PFSK-1 (cell line): ENCODE measurements at regions not wholly inside any gene's neighbourhood (a gene's known extent, or its start where the extent isn't known, plus 50 kb on each side); places are given as distances from the start of the nearest gene placed in this dataset.

Experiments
- FOXP2 ChIP-seq: optimal IDR thresholded peaks from 2 replicates; pipeline ENCODE3; 2011; ENCODE audit warnings: borderline replicate concordance, control low read depth, inconsistent platforms; ENCODE audit not compliant: insufficient read depth; ENCODE audit errors: extremely low read length, extremely low read depth
- POLR2AphosphoS5 ChIP-seq: IDR thresholded peaks from 2 replicates; pipeline ENCODE4 v1.6.1; 2012; ENCODE audit warnings: low read depth, mild to moderate bottlenecking, control low read depth, low read length, moderate library complexity
- REST ChIP-seq, 2 experiments: IDR thresholded peaks; 2 replicates each; pipeline versions ENCODE4 v1.6.1 to v1.8.0; 2011 to 2012; ENCODE audit warnings: low read depth in 2 of 2, low read length in 2 of 2, control low read depth in 1 of 2, inconsistent platforms in 1 of 2, mild to moderate bottlenecking in 1 of 2, moderate library complexity in 1 of 2; ENCODE audit not compliant: insufficient read depth in 1 of 2
- SIN3A ChIP-seq: IDR thresholded peaks from 2 replicates; pipeline ENCODE4 v1.6.1; 2012; ENCODE audit warnings: mild to moderate bottlenecking, low read length, moderate library complexity, borderline replicate concordance; ENCODE audit not compliant: insufficient read depth
- TAF1 ChIP-seq: IDR thresholded peaks from 2 replicates; pipeline ENCODE4 v1.6.1; 2012; ENCODE audit warnings: low read length, control low read depth, borderline replicate concordance; ENCODE audit not compliant: insufficient read depth

GRCh38 chr7:133167300-133167699 lies 85.4 kb upstream of the CHCHD3 start:
- TF ChIP-seq REST (IDR thresholded peaks at IDR 0.05; ENCODE audit: insufficient read depth in 1 of 2, low read depth in 2 of 2, low read length in 2 of 2) (no peak), SIN3A (no peak), POLR2AphosphoS5 (no peak), TAF1 (no peak), FOXP2 (no peak)

GRCh38 chr7:133180717-133181116 lies 72.2 kb upstream of the EXOC4 start:
- TF ChIP-seq POLR2AphosphoS5 (no peak), TAF1 (no peak), SIN3A (no peak), FOXP2 (no peak), REST (IDR thresholded peaks at IDR 0.05; ENCODE audit: insufficient read depth in 1 of 2, low read depth in 2 of 2, low read length in 2 of 2) (no peak)

GRCh38 chr7:133183042-133183794 lies 69.7 kb upstream of the EXOC4 start:
- TF ChIP-seq POLR2AphosphoS5: no peak
- no peak for TF ChIP-seq TAF1
- no peak for TF ChIP-seq FOXP2
- no peak for TF ChIP-seq SIN3A
- TF ChIP-seq REST (IDR thresholded peaks at IDR 0.05; ENCODE audit: insufficient read depth in 1 of 2, low read depth in 2 of 2, low read length in 2 of 2): no peak

- TF ChIP-seq FOXP2 (no peak), REST (IDR thresholded peaks at IDR 0.05; ENCODE audit: insufficient read depth in 1 of 2, low read depth in 2 of 2, low read length in 2 of 2) (no peak), SIN3A (no peak), TAF1 (no peak), POLR2AphosphoS5 (no peak)
Measured at GRCh38 chr7:133183969-133184368, 68.9 kb upstream of the EXOC4 start.

GRCh38 chr7:133185512-133185911 lies 67.4 kb upstream of the EXOC4 start:
- TF ChIP-seq TAF1: no peak
- no peak for TF ChIP-seq POLR2AphosphoS5
- TF ChIP-seq FOXP2: no peak
- TF ChIP-seq SIN3A: no peak
- TF ChIP-seq REST (IDR thresholded peaks at IDR 0.05; ENCODE audit: insufficient read depth in 1 of 2, low read depth in 2 of 2, low read length in 2 of 2): no peak
